Lung (tissue), 11 donors: ENCODE measurements at regions not wholly inside any gene's neighbourhood (a gene's known extent, or its start where the extent isn't known, plus 50 kb on each side); places are given as distances from the start of the nearest gene placed in this dataset.

Experiments used
- ATAC-seq: fragments of 200-7000 bp; cut with Tn5 transposase; one replicate; pipeline ENCODE4 v1.9.1; 2020; ENCODE audit warnings: moderate number of reproducible peaks; ENCODE audit not compliant: insufficient read depth, low FRiP score
- DNase-seq, 3 donors: peaks; one replicate each; pipeline ENCODE4 v3.0.0-alpha.2; 2013 to 2017
- H3K27ac ChIP-seq, 2 donors: one replicate each; pipeline ENCODE4 v1.5.1; 2013; ENCODE audit warnings: mild to moderate bottlenecking in 2 of 2, moderate library complexity in 2 of 2, control low read depth in 1 of 2, inconsistent platforms in 1 of 2, low read depth in 1 of 2, low read length in 1 of 2
- H3K27me3 ChIP-seq, 3 donors: one replicate each; pipeline ENCODE4 v1.5.1; 2013; ENCODE audit warnings: low read length in 2 of 3; ENCODE audit not compliant: control insufficient read depth in 3 of 3, insufficient read depth in 3 of 3
- H3K36me3 ChIP-seq, 4 donors: one replicate each; pipeline ENCODE4 v1.5.1; 2013; ENCODE audit warnings: low read length in 4 of 4, mild to moderate bottlenecking in 1 of 4, moderate library complexity in 1 of 4; ENCODE audit not compliant: control insufficient read depth in 4 of 4, insufficient read depth in 4 of 4
- H3K4me1 ChIP-seq, 5 donors: one replicate each; pipeline ENCODE4 v1.5.1; 2013; ENCODE audit warnings: low read length in 5 of 5, mild to moderate bottlenecking in 2 of 5, moderate library complexity in 1 of 5; ENCODE audit not compliant: control insufficient read depth in 5 of 5, insufficient read depth in 5 of 5
- H3K4me3 ChIP-seq: one replicate; pipeline ENCODE4 v1.5.1; 2013; ENCODE audit warnings: mild to moderate bottlenecking, control low read depth, moderate library complexity
- H3K9ac ChIP-seq, 2 donors: one replicate each; pipeline ENCODE4 v1.5.1; 2013; ENCODE audit warnings: low read length in 2 of 2, control low read depth in 1 of 2; ENCODE audit not compliant: insufficient read depth in 1 of 2
- H3K9me3 ChIP-seq, 4 donors: one replicate each; pipeline ENCODE4 v1.5.1; 2013; ENCODE audit warnings: low read length in 3 of 4, mild to moderate bottlenecking in 1 of 4, moderate library complexity in 1 of 4; ENCODE audit not compliant: control insufficient read depth in 4 of 4, insufficient read depth in 3 of 4
- CTCF ChIP-seq: IDR thresholded peaks from 2 replicates; pipeline ENCODE4 v1.5.1; 2012; ENCODE audit warnings: mild to moderate bottlenecking; ENCODE audit errors: control extremely low read depth, extremely low read depth
- WGBS, 2 donors: extraction: QIAGEN DNeasy Blood & Tissue Kit; methylation state at CpG; one replicate each; pipeline ENCODE4 v1.1.7; 2013; 5-methylcytosine and 5-hydroxymethylcytosine counted together
- donor health status: control.
- donor health status: control.
- donor health status: Bipolar disorder and iron deficiency.
- donor health status: healthy.
- donor health status: DM: yes; HTN: yes; CAD: no.

GRCh38 chr7:26551740-26552139 lies 260.1 kb downstream of the SNX10 start:
- TF ChIP-seq CTCF, result no peak
- DNase-seq (no peak), ATAC-seq (no peak)
- Histone ChIP-seq H3K4me3 (no peak overlapping the region), H3K9ac (no peak overlapping the region), H3K27me3 (peaks cover 0 to 3% (median 0%) of the 10 kb centered on the region in 3 donors), H3K36me3 (no peaks in the 10 kb centered on the region), H3K9me3 (peaks cover 0 to 4% (median 0%) of the 10 kb centered on the region in 4 donors), H3K27ac (no peak overlapping the region), H3K4me1 (peaks cover 0 to 10% (median 0%) of the 10 kb centered on the region in 5 donors)
- WGBS, 2 donors, result 78 to 88% methylated on average over 9 of the region's 9 CpGs

- H3K4me3 ChIP-seq, result no peak overlapping the region
- TF ChIP-seq CTCF, result no peak
- peaks cover 0 to 10% (median 0%) of the 10 kb centered on the region in 5 donors for H3K4me1 ChIP-seq
- DNase-seq (no peak), ATAC-seq (no peak)
- H3K27me3 ChIP-seq, result no peaks in the 10 kb centered on the region
- no peak overlapping the region for H3K27ac ChIP-seq
- H3K36me3 ChIP-seq, result no peaks in the 10 kb centered on the region
- no peak overlapping the region for H3K9ac ChIP-seq
- 38 to 56% methylated on average over 2 of the region's 2 CpGs for WGBS, 2 donors
- H3K9me3 ChIP-seq, result peaks cover 0 to 1% (median 0%) of the 10 kb centered on the region in 4 donors
Observed at GRCh38 chr7:26553128-26553527, 261.5 kb downstream of the SNX10 start.

GRCh38 chr7:26553582-26553981 lies 261.9 kb downstream of the SNX10 start:
- Histone ChIP-seq H3K27me3 (no peaks in the 10 kb centered on the region), H3K9ac (no peak overlapping the region), H3K9me3 (peaks cover 0 to 2% (median 0%) of the 10 kb centered on the region in 4 donors), H3K36me3 (no peaks in the 10 kb centered on the region), H3K4me1 (peaks cover 0 to 10% (median 0%) of the 10 kb centered on the region in 5 donors), H3K4me3 (no peak overlapping the region), H3K27ac (no peak overlapping the region)
- ATAC-seq (no peak), DNase-seq (no peak)
- TF ChIP-seq CTCF, result no peak
- 85 to 93% methylated on average over 3 of the region's 3 CpGs for WGBS, 2 donors

GRCh38 chr7:26554952-26555351 lies 263.3 kb downstream of the SNX10 start:
- H3K36me3 ChIP-seq, result no peaks in the 10 kb centered on the region
- no peaks in the 10 kb centered on the region for H3K27me3 ChIP-seq
- ATAC-seq (no peak), DNase-seq (no peak)
- no peak overlapping the region for H3K27ac ChIP-seq
- no peak overlapping the region for H3K9ac ChIP-seq
- peaks cover 0 to 3% (median 0%) of the 10 kb centered on the region in 4 donors for H3K9me3 ChIP-seq
- no peak overlapping the region for H3K4me3 ChIP-seq
- peaks cover 0 to 10% (median 0%) of the 10 kb centered on the region in 5 donors for H3K4me1 ChIP-seq
- WGBS, 2 donors, result 44 to 60% methylated on average over 3 of the region's 3 CpGs
- no peak for TF ChIP-seq CTCF
